Gastroesophageal sphincter (tissue), 4 donors: ENCODE measurements at regions not wholly inside any gene's neighbourhood (a gene's known extent, or its start where the extent isn't known, plus 50 kb on each side); places are given as distances from the start of the nearest gene placed in this dataset.
A peak's percentile ranks its signal among the peaks of the same experiment; 100 is the strongest.

ENCODE experiments used
- ATAC-seq: fragments of 150-250 bp; one replicate; pipeline ENCODE4 v1.9.1; 2016; ENCODE audit warnings: mild to moderate bottlenecking, moderate library complexity
- H3K27ac ChIP-seq, 4 donors: fragments of 200-600 bp; sonication (generic) in 3 of 4; 1 replicate in 3 of 4; 2 replicates in 1 of 4; pipeline ENCODE4 v1.5.1; 2016 to 2019
- H3K27me3 ChIP-seq: fragments of 200-600 bp; sonication (generic); one replicate; pipeline ENCODE4 v1.5.1; 2019
- H3K36me3 ChIP-seq, 2 donors: fragments of 200-600 bp; sonication (generic); one replicate each; pipeline ENCODE4 v1.5.1; 2019; ENCODE audit warnings: control low read depth in 1 of 2
- H3K4me1 ChIP-seq, 3 donors: fragments of 200-600 bp; sonication (generic); 1 replicate in 2 of 3; 2 replicates in 1 of 3; pipeline ENCODE4 v1.5.1; 2016 to 2019; ENCODE audit warnings: control low read depth in 2 of 3
- H3K4me3 ChIP-seq, 2 donors: fragments of 200-600 bp; sonication (generic); one replicate each; pipeline ENCODE4 v1.5.1; 2019; ENCODE audit warnings: mild to moderate bottlenecking in 1 of 2, moderate library complexity in 1 of 2
- H3K9me3 ChIP-seq, 3 donors: fragments of 200-600 bp; sonication (generic); one replicate each; pipeline ENCODE4 v1.5.1; 2017 to 2019; ENCODE audit warnings: control low read depth in 2 of 3
- EP300 ChIP-seq: sonication (generic); formaldehyde crosslinking; IDR thresholded peaks from one replicate; pipeline ENCODE4 v1.6.1; 2017; ENCODE audit warnings: antibody characterized with exemption, mild to moderate bottlenecking
- POLR2A ChIP-seq, 2 donors: fragments of 450-650 bp; IDR thresholded peaks; one replicate each; pipeline ENCODE4 v1.6.1; 2017; ENCODE audit warnings: antibody characterized with exemption in 2 of 2, mild to moderate bottlenecking in 2 of 2, moderate library complexity in 1 of 2
- POLR2AphosphoS5 ChIP-seq: sonication (generic); formaldehyde crosslinking; IDR thresholded peaks from one replicate; pipeline ENCODE4 v1.6.1; 2017; ENCODE audit warnings: antibody characterized with exemption
- WGBS, 2 donors: methylation state at CpG; one replicate each; pipeline ENCODE4 v1.1.5; 2018; ENCODE audit warnings: low coverage in 1 of 2; 5-methylcytosine and 5-hydroxymethylcytosine counted together
- TF ChIP-seq, protein P1 (sequence below), 4 experiments: fragments of 200-600 bp in 2 of 4; fragments of 450-650 bp in 2 of 4; sonication (generic) in 1 of 4; IDR thresholded peaks; one replicate each; pipeline ENCODE4 v1.5.1; 2017 to 2019; ENCODE audit warnings: antibody characterized with exemption in 4 of 4, mild to moderate bottlenecking in 2 of 4, moderate library complexity in 2 of 4

DNA sequence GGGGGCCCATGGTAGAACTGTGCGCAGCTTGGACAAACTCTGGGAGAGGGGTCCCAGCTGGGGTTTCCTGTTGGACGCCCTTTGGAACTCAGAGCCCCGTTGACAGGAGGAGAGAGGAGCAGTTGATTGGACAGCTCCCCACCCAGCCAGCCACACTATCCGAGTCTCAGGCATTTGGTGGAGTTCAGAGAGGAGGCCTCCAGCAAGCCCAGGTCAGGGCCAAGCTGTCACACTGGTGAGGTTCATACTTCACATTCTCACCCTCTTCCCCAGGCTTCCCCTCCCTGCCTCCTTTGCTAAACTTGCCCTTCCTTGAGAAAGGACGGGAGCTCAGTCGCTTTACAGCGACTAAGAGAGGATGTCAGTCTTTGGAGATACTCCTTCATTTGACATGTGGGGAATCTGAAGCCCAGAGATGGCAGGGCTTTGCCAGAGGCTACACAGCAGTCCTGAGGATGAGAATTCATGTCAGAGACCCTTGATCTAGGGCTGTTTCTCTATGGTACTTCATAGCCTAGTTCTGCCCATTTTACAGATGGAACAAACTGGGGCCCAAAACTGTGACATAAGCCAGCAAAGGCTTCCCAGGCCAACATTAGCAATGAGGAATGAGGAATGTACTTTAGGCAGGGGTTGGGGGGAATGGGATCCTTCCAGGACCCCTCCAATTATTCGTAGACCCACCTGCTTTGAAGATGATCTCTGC lies 142.2 kb downstream of the SMAD6 start:
- H3K9me3 ChIP-seq, result no peaks in the 10 kb centered on the region
- TF ChIP-seq, protein P1, sequence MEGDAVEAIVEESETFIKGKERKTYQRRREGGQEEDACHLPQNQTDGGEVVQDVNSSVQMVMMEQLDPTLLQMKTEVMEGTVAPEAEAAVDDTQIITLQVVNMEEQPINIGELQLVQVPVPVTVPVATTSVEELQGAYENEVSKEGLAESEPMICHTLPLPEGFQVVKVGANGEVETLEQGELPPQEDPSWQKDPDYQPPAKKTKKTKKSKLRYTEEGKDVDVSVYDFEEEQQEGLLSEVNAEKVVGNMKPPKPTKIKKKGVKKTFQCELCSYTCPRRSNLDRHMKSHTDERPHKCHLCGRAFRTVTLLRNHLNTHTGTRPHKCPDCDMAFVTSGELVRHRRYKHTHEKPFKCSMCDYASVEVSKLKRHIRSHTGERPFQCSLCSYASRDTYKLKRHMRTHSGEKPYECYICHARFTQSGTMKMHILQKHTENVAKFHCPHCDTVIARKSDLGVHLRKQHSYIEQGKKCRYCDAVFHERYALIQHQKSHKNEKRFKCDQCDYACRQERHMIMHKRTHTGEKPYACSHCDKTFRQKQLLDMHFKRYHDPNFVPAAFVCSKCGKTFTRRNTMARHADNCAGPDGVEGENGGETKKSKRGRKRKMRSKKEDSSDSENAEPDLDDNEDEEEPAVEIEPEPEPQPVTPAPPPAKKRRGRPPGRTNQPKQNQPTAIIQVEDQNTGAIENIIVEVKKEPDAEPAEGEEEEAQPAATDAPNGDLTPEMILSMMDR (IDR thresholded peaks at IDR 0.05), result no peak
- TF ChIP-seq EP300 (no peak), POLR2AphosphoS5 (no peak), POLR2A (IDR thresholded peaks at IDR 0.05) (no peak)
- H3K4me1 ChIP-seq, result peaks cover 0 to 50% (median 22%) of the 10 kb centered on the region in 3 donors
- H3K27ac ChIP-seq, result peak overlapping the region in 3 of 4 donors; percentile 92 to 99 (median 94)
- no peaks in the 10 kb centered on the region for H3K36me3 ChIP-seq
- 80 to 95% methylated on average over 3 to 6 of the region's 8 CpGs for WGBS, 2 donors
- H3K27me3 ChIP-seq, result no peaks in the 10 kb centered on the region
- ATAC-seq, result no peak
- no peak overlapping the region for H3K4me3 ChIP-seq

DNA sequence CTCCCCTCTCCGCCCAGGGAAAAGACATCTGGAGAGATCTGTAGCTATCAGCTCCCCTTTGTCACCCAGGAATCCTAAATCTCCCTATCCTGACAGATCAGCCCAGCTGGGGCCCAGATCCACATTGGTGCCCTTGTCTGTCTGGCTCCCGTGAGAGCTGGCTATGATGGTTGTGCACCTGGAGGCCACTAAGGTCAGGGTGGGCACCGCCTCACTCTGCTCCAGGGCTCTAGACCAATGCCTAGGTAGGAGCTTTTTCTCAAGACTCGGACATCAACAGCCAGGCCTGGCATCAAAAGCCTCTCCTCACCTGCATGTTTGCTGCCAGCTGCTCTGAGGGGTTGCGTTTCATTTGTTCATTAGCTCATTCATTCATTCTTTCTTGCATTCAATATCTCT lies 142.7 kb downstream of the SMAD6 start:
- no peaks in the 10 kb centered on the region for H3K9me3 ChIP-seq
- WGBS, 2 donors, result 100% methylated on average over 1 of the region's 5 CpGs; no CpG with 5 or more reads in 1 of the 2 donors
- no peak for ATAC-seq
- TF ChIP-seq POLR2AphosphoS5 (no peak), EP300 (no peak), POLR2A (IDR thresholded peaks at IDR 0.05) (no peak)
- TF ChIP-seq, protein P1 (IDR thresholded peaks at IDR 0.05), result no peak
- H3K27me3 ChIP-seq, result no peaks in the 10 kb centered on the region
- H3K4me3 ChIP-seq, result no peak overlapping the region
- no peaks in the 10 kb centered on the region for H3K36me3 ChIP-seq
- H3K4me1 ChIP-seq, result peaks cover 0 to 48% (median 22%) of the 10 kb centered on the region in 3 donors
- peak overlapping the region in 1 of 4 donors; percentile 92 for H3K27ac ChIP-seq

DNA sequence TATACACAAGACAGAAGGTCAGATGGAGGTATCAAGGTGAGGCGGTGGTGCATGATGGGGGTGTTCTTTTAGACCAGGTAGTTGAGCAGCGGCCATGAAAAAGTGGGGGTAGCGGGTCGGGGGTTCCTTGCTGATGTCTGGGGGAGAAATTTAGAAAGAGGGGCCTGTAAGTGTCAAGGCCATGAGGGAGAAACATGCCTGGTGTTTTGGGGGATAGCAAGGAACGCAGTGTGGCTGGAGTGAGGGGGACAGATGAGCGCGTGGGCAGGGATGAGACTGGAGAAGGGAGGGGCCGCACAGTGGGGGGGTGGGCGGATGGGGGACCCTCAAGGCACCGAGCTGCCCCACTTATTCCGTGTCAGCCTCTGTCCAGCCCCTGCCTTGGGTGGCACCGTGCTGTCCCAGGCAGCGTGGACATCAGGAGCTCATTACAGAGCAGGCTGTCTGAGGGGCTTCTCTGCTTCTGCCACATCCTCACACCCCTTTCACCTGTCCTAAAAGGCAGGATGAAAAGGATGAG lies 143.3 kb downstream of the SMAD6 start:
- Histone ChIP-seq H3K36me3 (no peaks in the 10 kb centered on the region), H3K4me1 (peaks cover 0 to 48% (median 25%) of the 10 kb centered on the region in 3 donors), H3K9me3 (no peaks in the 10 kb centered on the region), H3K27me3 (no peaks in the 10 kb centered on the region), H3K27ac (peak overlapping the region in 3 of 4 donors; percentile 37 to 92 (median 43)), H3K4me3 (no peak overlapping the region)
- TF ChIP-seq EP300 (no peak), POLR2A (IDR thresholded peaks at IDR 0.05) (no peak), POLR2AphosphoS5 (no peak)
- TF ChIP-seq, protein P1 (IDR thresholded peaks at IDR 0.05), result no peak
- 82 to 91% methylated on average over 10 to 11 of the region's 13 CpGs for WGBS, 2 donors
- no peak for ATAC-seq

DNA sequence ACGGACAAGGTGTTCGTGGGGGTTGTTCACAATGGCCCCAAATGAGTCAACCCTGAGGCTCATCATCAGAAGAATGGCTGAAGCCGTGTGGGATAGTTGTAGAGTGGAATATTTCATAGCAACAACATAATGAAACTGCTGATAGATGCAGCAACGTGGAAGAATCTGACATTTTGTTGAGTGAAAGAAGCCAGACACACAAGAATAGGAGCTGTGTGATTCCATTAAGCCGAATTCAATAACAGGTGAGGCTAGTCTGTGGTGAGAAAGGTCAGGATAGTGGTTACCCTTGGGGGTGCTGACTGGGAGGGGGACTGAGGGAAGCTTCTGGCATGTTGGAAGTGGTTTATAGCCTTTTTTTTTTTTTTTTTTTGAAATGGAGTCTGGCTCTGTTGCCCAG lies 144.0 kb downstream of the SMAD6 start:
- no peaks in the 10 kb centered on the region for H3K9me3 ChIP-seq
- H3K4me3 ChIP-seq, result no peak overlapping the region
- H3K27me3 ChIP-seq, result no peaks in the 10 kb centered on the region
- H3K27ac ChIP-seq, result peak overlapping the region in 2 of 4 donors; percentile 37 to 43
- ATAC-seq, result no peak
- no peaks in the 10 kb centered on the region for H3K36me3 ChIP-seq
- 40 to 45% methylated on average over 3 to 5 of the region's 5 CpGs for WGBS, 2 donors
- TF ChIP-seq POLR2A (IDR thresholded peaks at IDR 0.05), result no peak
- TF ChIP-seq EP300, result no peak
- no peak for TF ChIP-seq POLR2AphosphoS5
- TF ChIP-seq, protein P1 (IDR thresholded peaks at IDR 0.05), result no peak
- H3K4me1 ChIP-seq, result peaks cover 0 to 48% (median 32%) of the 10 kb centered on the region in 3 donors

DNA sequence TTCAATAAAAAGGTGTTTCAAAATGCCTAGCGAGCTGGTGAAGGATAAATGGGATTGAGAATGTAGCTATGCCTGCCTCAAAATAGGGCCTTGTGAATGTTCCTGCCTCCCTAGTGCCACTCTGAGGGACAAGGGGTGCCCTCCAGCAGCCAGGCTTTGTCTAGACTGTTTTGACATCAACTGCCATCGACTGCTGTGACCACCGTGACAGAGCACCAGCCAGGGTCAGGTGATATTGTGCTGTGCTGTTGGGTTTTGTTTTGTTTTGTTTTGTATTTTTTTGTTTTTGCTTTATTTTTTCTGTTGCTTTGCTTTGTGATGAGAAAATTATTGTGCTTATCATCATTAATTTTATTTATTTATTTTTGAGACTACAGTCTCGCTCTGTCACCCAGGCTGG lies 144.8 kb downstream of the SMAD6 start:
- no peak for TF ChIP-seq EP300
- TF ChIP-seq POLR2A (IDR thresholded peaks at IDR 0.05), result no peak
- TF ChIP-seq, protein P1 (IDR thresholded peaks at IDR 0.05), result no peak
- TF ChIP-seq POLR2AphosphoS5, result no peak
- no peak for ATAC-seq

More for the DNA sequence above, 144.8 kb downstream of the SMAD6 start:
- no peaks in the 10 kb centered on the region for H3K36me3 ChIP-seq
- no peak overlapping the region for H3K4me3 ChIP-seq
- no peak overlapping the region for H3K27ac ChIP-seq
- H3K9me3 ChIP-seq, result no peaks in the 10 kb centered on the region
- WGBS, 2 donors, result 93 to 95% methylated on average over 3 to 4 of the region's 4 CpGs
- no peaks in the 10 kb centered on the region for H3K27me3 ChIP-seq
- peaks cover 0 to 48% (median 28%) of the 10 kb centered on the region in 3 donors for H3K4me1 ChIP-seq
